Hepatic stellate cell (primary cell): ENCODE measurements at regions not wholly inside any gene's neighbourhood (a gene's known extent, or its start where the extent isn't known, plus 50 kb on each side); places are given as distances from the start of the nearest gene placed in this dataset.

Source experiments
- DNase-seq: peaks from one replicate; pipeline ENCODE4 v3.0.0; 2011; ENCODE audit warnings: low spot score

GRCh38 chr2:234306426-234307173 lies 190.3 kb downstream of the ARL4C start:
- DNase-seq: no peak

GRCh38 chr2:234305846-234306245 lies 191.0 kb downstream of the ARL4C start:
- no peak for DNase-seq

DNA sequence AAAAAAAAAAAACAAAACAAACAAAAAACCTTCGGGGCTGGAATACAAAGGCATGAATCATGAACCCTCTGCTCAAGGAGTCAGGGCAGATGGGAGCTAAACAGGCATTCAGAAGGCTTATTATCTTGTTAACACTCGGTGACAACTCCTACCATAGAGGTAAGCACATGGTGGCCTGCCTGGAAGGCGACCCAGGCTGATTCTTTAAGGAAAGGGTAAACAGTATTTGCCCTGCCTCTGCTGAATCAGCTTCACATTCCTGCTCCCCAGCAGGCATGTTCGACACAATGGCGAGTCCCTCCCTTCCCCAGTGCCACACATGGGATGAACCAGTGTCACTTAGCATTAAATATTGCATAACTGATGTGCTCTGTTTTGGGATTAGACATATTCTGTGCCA lies 191.9 kb downstream of the ARL4C start:
- DNase-seq: no peak

DNA sequence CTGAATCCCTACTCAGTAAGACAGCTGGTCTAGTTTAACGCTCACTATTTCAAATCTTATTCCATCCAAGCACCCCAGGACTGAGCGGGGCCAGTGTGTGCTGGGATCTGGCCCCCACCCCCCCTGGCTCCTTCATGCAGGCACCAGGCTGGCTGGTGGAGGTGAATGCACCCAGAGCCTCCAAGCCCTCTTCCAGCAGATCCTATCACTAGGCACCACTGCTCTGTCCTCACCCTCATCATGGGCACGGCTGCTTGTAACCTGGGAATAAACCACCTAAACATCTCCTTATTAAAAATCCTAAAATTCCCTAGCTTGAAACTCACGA lies 194.3 kb downstream of the ARL4C start:
- DNase-seq: no peak

DNA sequence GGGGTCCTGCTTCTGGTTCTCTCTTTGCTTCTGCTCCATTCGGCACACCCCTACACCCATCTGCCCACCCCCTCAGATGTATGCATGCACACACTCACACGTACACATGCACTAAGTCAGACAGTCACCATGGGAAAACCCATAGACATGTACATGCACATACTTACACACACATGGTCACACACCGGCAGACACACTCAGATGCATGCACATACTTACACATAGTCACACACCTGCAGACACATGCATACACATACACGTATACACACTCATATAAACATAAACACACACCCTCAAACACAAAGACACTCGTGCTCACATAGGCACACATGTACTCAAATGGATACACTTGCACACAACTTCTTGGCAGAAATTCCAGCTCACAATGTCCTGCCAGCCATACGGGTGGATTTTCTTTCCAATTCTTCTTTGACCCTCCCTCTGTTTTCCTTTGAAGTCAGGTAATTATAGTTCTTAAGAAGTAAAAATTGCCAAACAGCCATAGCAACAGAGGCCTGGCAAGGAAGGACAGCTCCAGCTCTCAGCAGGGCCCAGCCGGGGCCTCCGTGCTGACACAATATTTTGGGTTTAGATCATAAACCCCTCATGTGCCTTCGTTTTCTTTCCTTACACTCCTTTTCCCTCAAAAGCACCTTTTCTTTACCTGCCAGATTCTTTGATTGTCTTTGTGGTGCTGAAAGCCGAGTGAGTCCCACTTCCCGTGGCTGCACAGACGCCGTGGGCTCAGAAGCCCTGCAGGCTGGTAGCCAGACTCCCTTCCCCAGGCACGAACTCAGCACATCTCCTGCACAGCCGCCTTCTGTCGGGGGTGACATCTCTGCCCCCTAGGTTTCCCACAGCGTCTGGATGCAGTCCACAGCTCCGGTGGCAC lies 195.7 kb downstream of the ARL4C start:
- no peak for DNase-seq

DNA sequence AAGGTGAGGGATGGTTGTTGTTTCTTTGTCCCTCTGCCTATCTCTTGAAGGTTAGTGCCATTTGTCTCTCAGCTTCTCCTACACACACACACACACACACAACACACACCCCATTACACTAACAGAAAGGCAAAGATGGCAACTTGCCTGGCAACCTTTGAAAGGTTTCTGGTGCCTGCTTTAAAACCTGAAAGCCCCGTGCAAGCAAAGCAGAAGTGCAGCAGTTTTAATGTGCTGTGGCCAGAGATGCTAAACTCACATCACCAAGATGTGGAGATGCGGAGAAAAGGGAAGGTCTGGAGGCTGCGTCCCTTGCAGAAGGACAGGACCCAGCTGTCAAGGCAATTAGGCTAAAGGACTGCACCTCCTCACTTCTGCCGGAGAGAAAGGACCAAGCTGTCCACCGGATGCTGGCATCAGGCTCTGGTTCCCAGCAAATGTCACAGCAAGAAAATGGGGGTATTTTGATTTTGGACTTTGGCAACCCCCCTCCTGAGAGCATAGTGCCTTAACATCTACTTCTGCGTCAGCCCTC lies 196.4 kb downstream of the ARL4C start:
- no peak for DNase-seq

DNA sequence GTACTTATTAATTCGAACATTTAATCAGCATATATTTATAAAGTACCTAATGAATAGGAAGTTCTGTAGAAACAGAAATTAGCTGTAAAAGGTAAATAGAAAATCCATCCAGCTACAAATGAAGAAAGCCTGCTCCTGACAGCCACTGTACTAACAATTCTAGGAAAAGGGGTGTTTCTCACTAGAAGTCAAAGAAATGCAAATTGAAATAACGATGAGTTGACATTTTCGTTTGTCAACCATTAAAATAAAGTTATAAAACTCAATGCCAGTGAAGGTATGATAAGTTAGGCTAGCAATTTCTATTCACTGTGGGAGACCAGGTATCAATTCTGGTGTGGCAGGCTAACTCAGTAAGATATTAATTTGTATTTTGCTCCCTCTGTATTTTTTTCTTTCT lies 198.0 kb downstream of the ARL4C start:
- DNase-seq: no peak

GRCh38 chr2:234296991-234297390 lies 199.9 kb downstream of the ARL4C start:
- no peak for DNase-seq

DNA sequence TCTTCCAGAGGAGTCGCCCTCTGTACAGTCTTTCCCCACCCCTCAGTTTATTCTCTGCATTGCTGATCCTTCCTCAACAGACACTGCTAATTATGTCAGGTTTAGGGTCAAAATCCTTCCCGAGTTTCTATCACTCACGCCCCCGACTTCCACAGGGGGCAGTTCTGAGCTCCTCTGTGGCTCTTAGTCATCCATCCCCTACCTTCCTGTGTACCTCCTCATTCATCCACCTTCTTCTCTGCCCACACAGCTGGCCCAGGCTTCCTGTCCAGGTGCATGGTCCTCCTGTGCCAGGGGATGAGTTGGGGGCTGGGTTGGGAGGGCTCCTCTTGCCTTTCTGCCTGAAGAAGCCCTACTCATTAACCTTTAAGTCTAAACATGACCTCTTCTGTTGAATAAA lies 202.9 kb downstream of the ARL4C start:
- no peak for DNase-seq

- no peak for DNase-seq
Observed at GRCh38 chr2:234292962-234293243, 204.0 kb downstream of the ARL4C start.

DNA sequence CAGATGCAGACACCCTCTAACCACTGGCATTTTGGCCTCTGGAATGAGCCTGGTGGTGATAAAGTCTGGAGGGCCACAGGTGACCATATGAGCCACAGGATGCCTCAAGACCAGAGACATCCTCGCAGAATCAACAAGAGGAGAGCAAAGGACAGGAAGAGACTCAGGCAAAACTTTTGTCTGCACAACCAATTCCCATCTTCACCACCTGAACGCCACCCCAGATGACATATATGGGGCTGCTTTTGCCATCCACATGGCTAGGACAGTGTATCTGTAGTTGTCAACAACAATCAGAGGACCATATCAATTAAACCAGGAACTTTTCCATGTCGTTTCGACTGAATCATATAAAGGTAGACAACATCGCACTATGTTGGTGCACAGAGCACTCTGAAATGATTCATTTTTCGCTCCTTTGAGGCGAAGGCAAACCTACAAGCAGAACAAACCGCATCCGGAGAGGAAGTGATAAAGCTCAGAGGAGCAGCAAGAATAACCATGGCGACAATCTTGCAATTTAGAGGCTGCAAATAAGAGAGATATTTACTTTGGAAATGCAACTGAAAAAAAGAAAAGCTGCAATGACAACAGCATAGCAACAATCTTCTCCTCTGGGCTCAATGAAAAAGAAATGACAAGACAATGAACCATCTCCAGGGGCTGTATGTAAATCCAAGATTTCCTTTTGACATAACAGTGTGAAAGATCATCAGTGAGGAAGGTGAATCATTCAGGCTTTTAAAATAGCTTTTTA lies 204.5 kb downstream of the ARL4C start:
- no peak for DNase-seq

DNA sequence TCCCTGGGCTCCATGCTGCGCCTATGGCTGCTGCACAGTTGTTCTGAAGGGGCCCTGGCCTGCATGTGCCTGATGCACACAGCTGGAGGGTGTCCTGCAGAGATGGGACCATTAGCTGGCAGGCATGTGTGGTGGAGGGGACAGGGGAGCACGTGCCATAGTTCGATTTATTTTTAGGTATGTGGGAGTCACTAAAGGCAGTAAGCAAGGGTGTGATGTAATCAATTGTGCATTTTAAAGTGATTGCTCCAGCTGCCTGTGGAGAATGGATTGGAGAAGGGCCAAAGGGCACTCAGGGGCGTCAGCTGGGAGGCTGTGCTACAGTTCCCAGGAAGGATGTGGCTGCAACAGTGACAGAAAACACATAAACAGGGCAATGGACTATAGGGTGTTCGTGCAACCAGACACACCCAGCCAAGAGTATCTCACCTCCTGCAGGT lies 205.1 kb downstream of the ARL4C start:
- DNase-seq: no peak

- no peak for DNase-seq
Observed at GRCh38 chr2:234290671-234291070, 206.2 kb downstream of the ARL4C start.

DNA sequence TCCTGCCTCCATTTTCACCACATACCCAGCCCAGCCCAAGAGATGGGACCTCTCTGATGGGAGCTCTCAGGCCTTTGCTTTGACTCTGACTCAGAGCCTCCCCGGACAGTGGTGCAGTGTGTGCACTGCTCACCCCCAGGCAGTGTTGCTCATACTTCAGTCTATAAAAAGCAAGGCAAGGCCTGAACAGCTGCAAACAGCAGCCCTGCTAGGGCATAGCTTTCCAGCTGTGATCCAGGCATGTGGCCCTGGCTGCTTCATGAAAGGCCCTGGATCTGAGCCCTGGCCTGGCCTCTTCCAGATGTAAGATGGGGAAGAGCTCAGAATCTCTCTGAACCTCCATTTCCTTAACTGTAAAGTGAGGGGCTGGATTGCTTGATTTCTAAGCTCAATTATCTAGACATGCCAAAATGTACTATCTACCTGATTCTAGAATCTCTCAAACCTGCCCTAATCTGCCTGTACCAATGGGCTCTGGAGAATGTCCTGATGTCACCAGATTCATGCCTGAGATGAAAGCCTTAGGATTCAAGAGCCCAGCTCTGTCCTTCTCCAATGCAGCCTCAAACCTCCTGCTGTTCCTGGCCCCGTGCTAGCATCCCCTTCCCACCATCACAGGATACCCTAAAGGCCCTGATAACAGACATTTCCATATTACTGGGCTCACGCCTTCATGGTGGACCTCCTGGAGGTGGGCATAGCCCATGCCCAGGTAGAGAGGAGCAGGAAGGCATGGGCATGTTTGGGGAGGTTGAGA lies 206.9 kb downstream of the ARL4C start:
- DNase-seq: peak; percentile 72

- DNase-seq: no peak
Observed at GRCh38 chr2:234288974-234289455, 207.9 kb downstream of the ARL4C start.

- no peak for DNase-seq
Observed at GRCh38 chr2:234287650-234288049, 209.2 kb downstream of the ARL4C start.

GRCh38 chr2:234286956-234287355 lies 209.9 kb downstream of the ARL4C start:
- no peak for DNase-seq

GRCh38 chr2:234286118-234286598 lies 210.7 kb downstream of the ARL4C start:
- peak; percentile 64 for DNase-seq

DNA sequence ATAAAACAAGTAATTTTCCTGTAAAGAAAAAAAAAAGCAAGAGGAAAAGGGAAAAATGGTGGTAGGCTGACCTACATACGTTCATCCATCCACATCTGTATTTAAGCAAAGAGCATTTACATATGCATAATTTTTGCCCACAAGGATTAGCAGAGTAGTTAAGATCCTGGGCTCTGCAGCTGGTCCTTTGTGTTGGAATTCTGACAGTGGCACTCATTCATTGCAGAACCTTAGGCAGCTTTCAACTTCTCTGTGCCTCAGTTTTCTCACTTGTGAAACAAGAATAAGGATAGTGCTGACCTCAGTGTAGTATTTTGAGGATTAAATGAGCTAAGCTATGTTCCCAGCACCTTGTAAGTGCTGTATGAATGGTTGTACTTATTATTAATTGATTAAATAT lies 211.3 kb downstream of the ARL4C start:
- DNase-seq: no peak

GRCh38 chr2:234279637-234280036 lies 217.2 kb downstream of the ARL4C start:
- DNase-seq: no peak

DNA sequence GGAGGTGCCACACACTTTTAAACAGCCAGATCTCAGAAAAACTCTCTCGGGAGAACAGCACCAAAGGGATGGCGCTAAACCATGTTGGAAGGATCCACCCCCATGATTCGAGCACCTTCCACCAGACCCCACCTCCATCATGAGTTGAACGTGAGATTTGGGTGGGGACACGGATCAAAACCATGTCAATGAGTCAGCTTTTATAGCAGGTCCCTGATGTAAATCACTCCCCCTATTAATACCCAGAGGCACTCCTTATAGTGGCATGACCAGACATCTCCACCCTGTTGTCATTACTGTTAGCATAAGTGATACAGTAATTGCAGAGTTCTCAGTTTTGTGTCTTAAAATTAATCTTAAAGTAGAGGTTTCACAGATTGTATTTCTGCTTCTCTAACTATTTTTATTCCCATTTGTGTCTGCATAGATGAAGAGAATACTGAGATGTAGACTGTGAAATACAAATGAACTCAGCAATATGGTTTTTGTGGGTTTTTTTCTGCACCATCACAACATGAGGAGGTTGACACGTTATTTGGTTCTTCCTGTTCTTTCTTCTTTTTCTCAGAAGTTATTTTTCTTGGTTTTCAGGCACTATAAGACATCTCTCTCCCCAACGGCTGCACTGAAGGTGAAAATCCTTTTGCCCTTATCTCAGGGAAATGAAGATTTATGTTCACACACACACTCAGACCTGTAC lies 218.2 kb downstream of the ARL4C start:
- no peak for DNase-seq
